ENCODE measurements at regions not wholly inside any gene's neighbourhood (a gene's known extent, or its start where the extent isn't known, plus 50 kb on each side); places are given as distances from the start of the nearest gene placed in this dataset.

DNA sequence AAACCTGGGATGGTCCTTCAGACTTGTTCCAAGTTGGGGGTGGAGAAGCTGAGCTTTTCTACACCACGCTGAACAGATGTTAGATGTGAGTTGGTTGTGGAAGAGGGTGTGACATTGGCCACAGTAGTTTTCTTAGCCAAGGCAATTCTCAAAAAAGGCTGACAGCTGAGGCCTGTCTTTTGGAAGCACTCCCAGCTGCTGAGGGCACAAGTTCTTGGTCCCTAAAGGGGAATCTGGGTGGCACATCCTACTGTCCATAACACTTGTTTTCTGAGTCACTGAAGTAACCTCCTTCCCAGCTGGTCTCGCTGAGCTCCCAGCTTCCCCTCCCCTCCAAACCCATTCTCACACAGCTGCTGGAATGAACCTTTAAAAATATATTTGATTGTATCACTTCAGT lies 375.7 kb upstream of the KIRREL3 start:
- no peaks in the 10 kb centered on the region for H3K9me3 Mint-ChIP-seq
- H3K4me3 Mint-ChIP-seq, result no peak overlapping the region
- H3K27me3 Mint-ChIP-seq, result no peaks in the 10 kb centered on the region
- DNase-seq, result peak; percentile 40
- H3K4me1 Mint-ChIP-seq, result no peaks in the 10 kb centered on the region
- H3K27ac Mint-ChIP-seq, result no peak overlapping the region
- no peaks in the 10 kb centered on the region for H3K36me3 Mint-ChIP-seq (ENCODE audit: low read depth)
- intact Hi-C loops (cut with micrococcal nuclease), result no loop called here

DNA sequence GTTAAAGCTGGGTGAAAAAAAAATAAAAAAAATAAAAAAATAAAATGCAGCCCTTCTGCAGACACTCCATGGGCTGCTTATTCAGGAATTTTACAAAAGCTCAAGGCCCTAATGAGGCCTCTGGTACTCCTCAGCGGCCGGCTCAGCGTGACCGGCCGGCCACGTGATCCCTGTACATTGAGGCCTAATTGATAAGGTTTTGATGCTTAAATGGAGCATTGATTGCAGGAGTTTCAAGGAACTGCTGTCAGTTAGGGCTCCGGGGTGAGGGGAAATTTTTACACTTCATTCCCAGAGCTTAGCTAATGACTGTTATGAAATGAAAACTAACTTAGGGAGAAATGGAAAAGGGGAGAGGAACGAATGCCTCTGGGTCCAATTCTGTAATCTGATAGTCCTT lies 368.8 kb upstream of the KIRREL3 start:
- Mint-ChIP-seq H3K4me1 (no peaks in the 10 kb centered on the region), H3K4me3 (no peak overlapping the region), H3K27ac (no peak overlapping the region), H3K36me3 (ENCODE audit: low read depth) (no peaks in the 10 kb centered on the region), H3K27me3 (no peaks in the 10 kb centered on the region), H3K9me3 (no peaks in the 10 kb centered on the region)
- intact Hi-C loops (cut with micrococcal nuclease), result no loop called here
- DNase-seq, result no peak

DNA sequence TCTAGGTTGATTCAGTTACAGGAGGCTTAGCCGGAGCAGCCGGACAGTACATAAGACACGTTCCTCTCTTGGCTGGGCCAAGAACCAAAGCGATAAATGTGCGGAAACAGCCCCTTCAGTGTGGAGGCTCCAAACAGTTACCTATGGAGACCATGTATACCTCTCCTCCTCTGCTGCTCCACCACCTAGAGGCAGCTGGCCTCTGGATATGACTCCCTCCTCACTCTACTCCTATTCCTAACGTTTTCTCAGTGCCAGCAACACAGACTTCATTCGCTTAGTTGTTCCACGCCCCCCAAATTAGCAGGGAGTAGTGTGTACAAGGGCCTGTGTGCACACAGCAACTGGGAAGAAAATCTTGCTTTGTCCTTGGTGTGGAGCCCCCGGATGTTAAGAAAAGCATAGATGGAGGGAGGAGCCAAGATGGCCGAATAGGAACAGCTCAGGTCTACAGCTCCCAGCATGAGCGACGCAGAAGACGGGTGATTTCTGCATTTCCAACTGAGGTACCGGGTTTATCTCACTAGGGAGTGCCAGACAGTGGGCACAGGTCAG lies 362.3 kb upstream of the KIRREL3 start:
- Mint-ChIP-seq H3K27ac (no peak overlapping the region), H3K27me3 (no peaks in the 10 kb centered on the region), H3K9me3 (no peaks in the 10 kb centered on the region), H3K4me1 (no peaks in the 10 kb centered on the region), H3K36me3 (ENCODE audit: low read depth) (no peaks in the 10 kb centered on the region), H3K4me3 (no peak overlapping the region)
- intact Hi-C loops (cut with micrococcal nuclease), result no loop called here
- DNase-seq, result no peak

DNA sequence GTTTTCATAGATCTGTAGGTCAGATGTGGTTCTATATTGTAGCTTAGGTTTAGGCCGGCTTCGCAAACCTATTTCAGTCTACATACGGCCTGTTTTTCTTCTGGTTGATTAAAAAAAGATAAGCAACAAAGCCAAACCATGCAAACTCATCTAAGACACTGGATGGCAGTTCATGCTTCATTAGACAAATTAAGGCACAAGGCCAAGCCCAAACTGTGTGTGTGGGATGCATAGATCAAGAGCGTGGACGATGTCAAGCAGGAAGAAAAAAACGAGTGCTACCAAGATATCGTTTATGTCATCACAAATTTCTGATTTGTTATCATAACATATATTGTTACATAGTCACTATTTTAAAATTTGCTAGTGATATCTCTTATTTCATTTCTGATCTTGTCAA lies 357.6 kb upstream of the KIRREL3 start:
- DNase-seq, result no peak
- Mint-ChIP-seq H3K27ac (no peak overlapping the region), H3K27me3 (no peaks in the 10 kb centered on the region), H3K9me3 (no peaks in the 10 kb centered on the region), H3K4me1 (no peaks in the 10 kb centered on the region), H3K36me3 (ENCODE audit: low read depth) (no peaks in the 10 kb centered on the region), H3K4me3 (no peak overlapping the region)
- intact Hi-C loops (cut with micrococcal nuclease), result no loop called here

DNA sequence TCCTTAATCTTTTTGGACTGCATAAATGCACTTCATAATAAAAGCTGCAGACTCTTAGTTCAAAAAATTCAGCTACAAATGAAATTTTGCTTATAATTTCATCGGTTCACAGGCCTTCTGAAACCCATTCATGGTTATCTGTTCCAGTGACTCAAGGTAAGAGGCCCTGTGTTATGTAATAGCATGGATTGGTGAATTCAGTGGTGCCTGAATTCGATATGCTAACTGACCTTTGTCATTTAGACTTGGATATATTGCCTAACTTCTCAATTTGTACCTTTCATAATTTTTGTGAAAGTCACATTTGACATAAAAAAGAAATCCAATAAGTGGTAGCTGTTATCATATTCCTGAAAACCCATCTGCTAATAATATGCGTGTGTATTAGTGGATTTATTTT lies 349.9 kb upstream of the KIRREL3 start:
- Mint-ChIP-seq H3K27ac (no peak overlapping the region), H3K4me1 (no peaks in the 10 kb centered on the region), H3K9me3 (no peaks in the 10 kb centered on the region), H3K27me3 (peaks cover 2% of the 10 kb centered on the region), H3K36me3 (ENCODE audit: low read depth) (no peaks in the 10 kb centered on the region), H3K4me3 (no peak overlapping the region)
- intact Hi-C loops (cut with micrococcal nuclease), result no loop called here
- no peak for DNase-seq

DNA sequence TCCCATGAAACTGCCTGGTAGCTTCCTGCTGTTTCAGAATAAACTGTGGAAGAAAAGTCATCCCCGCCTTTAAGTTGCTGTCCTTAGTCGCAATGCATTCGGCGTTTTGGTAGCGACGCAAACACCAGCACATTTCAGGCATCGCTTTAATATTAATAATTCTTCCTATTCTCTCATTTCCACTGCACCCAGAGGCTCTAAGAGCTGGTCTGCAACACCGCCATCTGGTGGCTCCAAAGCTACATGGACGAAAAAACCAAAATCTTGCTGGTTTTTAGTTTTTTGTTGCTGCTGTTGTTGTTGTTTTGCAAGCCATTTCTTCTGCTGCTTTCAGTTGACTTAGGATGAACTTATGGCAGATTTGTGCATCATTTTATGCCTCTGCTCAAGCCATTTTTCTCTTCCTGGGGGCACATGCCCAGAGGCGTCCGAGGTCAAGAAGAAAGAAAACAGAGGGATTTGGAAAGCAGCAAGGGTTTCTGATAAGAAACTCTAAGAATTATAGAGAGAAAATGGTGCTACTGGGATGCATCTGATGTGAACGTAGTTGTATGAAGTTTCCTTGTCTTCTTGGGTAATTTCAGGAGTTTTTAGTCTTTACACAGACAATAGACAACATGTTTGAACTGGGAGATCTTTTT lies 345.4 kb upstream of the KIRREL3 start:
- intact Hi-C loops (cut with micrococcal nuclease), result no loop called here
- Mint-ChIP-seq H3K9me3 (no peaks in the 10 kb centered on the region), H3K27ac (no peak overlapping the region), H3K36me3 (ENCODE audit: low read depth) (no peaks in the 10 kb centered on the region), H3K27me3 (peaks cover 2% of the 10 kb centered on the region), H3K4me3 (no peak overlapping the region), H3K4me1 (no peaks in the 10 kb centered on the region)
- peak; percentile 66 for DNase-seq

DNA sequence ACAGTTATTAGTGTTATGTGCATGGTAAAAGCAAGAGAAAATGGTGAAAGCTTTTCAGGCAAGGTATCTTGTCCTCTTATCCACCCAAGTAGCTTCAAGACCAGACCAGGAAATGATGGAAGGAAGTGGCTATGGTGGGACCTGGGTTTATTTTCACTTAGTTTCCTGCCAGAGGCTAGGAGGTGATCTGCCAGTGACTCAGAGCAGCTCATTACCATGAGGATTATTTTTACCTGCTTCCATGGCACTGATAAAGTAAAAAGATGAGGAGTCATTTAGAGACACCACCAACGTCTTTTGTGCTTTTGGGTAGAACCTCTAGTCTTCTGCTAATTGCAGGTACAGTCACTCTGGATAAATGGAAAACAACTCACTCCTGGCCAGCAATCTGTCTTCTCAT lies 339.9 kb upstream of the KIRREL3 start:
- no peaks in the 10 kb centered on the region for H3K27me3 Mint-ChIP-seq
- no peaks in the 10 kb centered on the region for H3K4me1 Mint-ChIP-seq
- DNase-seq, result no peak
- H3K9me3 Mint-ChIP-seq, result no peaks in the 10 kb centered on the region
- H3K4me3 Mint-ChIP-seq, result no peak overlapping the region
- H3K27ac Mint-ChIP-seq, result no peak overlapping the region
- no peaks in the 10 kb centered on the region for H3K36me3 Mint-ChIP-seq (ENCODE audit: low read depth)
- intact Hi-C loops (cut with micrococcal nuclease), result no loop called here

DNA sequence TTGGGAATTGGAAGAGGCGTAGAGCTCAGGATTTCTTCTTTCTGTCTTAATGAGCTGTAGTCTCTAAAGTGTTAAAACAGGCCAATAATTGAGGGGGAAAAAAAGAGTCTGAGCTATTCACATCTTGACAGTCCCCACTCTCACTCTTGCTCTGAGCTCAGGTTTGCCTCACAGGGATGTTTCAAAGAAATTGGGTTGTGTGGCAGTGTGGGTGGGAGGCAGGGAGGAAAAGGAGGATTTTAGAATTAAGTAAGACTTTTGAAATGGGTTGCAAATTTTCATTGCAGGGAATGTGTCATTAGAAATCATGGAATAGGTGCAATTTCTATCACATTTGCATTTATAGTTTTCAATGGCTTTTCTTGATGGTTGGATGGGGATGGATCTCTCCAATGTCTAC lies 338.8 kb upstream of the KIRREL3 start:
- no peaks in the 10 kb centered on the region for H3K36me3 Mint-ChIP-seq (ENCODE audit: low read depth)
- no peaks in the 10 kb centered on the region for H3K4me1 Mint-ChIP-seq
- H3K9me3 Mint-ChIP-seq, result no peaks in the 10 kb centered on the region
- intact Hi-C loops (cut with micrococcal nuclease), result no loop called here
- H3K4me3 Mint-ChIP-seq, result no peak overlapping the region
- H3K27ac Mint-ChIP-seq, result no peak overlapping the region
- DNase-seq, result no peak
- no peaks in the 10 kb centered on the region for H3K27me3 Mint-ChIP-seq

DNA sequence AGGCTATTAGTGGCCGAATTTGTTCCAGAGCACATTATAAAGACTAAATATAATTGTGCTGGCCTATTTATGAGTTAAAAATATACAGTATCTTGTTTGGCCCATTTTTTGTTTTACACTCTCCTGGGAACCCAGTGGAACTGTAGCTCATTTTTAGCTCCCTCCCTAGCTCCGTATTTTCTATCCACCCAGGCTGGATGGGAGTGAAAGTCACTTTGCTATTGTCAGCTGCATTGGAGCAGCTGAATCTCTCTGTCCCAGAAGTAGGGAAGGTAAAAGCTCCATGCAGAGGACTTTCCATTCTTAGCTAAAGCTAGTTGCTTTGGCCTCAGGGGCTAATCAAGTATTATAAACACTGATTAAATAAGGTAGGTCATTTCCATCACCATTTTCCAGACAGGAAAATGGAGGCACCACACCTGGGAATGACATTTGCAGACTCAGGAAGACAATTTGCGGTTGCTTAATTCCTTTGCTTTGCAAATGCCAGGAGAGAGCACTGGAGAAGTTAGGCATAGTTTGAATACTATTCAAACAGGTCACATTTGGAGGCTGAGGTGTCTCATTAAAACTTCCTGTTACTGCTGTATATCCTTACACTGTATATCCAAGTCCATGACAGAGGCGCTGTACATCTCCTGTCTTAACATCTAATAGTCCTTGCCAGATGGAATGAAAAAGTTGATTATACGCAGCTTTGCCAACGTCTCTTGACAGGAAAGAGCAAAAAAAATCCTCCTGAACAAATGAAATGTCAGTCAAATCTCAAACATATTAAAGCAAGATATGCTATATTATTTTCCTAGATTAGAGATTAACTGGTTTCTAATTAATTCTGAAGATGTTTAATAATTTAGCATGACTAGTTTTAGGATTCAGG lies 338.1 kb upstream of the KIRREL3 start:
- H3K27ac Mint-ChIP-seq, result no peak overlapping the region

DNA sequence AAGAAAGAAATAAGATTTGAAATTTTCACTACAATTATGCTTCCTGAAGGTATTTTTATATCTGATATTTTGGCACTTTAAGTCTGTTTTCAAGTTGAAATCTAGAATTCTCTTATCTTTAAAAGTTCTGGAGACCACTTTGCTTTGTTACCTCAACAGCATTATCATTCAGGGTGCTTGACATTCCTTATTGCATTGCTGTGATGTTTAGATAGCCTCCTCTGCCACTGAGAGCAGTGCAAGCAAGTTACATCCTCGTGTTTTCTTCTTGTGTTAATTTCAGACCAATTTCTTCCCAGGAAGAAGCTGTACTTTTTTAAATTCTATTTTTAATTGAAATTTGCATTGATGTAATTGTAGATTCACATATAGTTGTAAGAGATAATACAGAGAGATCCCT lies 333.9 kb upstream of the KIRREL3 start:
- no peak overlapping the region for H3K27ac Mint-ChIP-seq
- intact Hi-C loops (cut with micrococcal nuclease), result no loop called here
- no peak for DNase-seq
- no peaks in the 10 kb centered on the region for H3K9me3 Mint-ChIP-seq
- no peaks in the 10 kb centered on the region for H3K4me1 Mint-ChIP-seq
- no peaks in the 10 kb centered on the region for H3K27me3 Mint-ChIP-seq
- H3K36me3 Mint-ChIP-seq (ENCODE audit: low read depth), result no peaks in the 10 kb centered on the region
- H3K4me3 Mint-ChIP-seq, result no peak overlapping the region

More for the DNA sequence above, 338.1 kb upstream of the KIRREL3 start:
- Mint-ChIP-seq H3K27me3 (no peaks in the 10 kb centered on the region), H3K36me3 (ENCODE audit: low read depth) (no peaks in the 10 kb centered on the region), H3K4me1 (no peaks in the 10 kb centered on the region), H3K4me3 (no peak overlapping the region), H3K9me3 (no peaks in the 10 kb centered on the region)
- intact Hi-C loops (cut with micrococcal nuclease), result no loop called here
- no peak for DNase-seq

DNA sequence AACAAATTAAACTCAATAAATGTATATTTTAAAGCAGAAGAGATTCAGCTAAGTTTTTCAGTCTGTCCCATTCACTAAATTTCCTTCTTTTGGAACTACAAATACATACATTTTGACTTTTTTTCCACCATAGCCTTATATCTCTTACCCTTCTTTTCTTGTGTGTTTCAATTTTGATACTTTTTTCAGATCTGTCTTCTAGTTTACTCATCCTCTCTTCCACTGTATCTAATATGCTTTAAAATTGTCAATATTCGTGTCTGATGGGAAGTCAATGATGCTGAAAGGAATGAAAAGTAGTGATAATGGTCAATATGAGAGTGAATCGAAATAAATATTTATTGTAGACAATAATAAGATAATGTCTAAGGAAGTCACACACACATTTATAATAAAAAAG lies 332.3 kb upstream of the KIRREL3 start:
- no peak overlapping the region for H3K27ac Mint-ChIP-seq
- intact Hi-C loops (cut with micrococcal nuclease), result no loop called here
- no peaks in the 10 kb centered on the region for H3K9me3 Mint-ChIP-seq
- no peak for DNase-seq
- no peaks in the 10 kb centered on the region for H3K27me3 Mint-ChIP-seq
- no peaks in the 10 kb centered on the region for H3K36me3 Mint-ChIP-seq (ENCODE audit: low read depth)
- no peaks in the 10 kb centered on the region for H3K4me1 Mint-ChIP-seq
- no peak overlapping the region for H3K4me3 Mint-ChIP-seq

DNA sequence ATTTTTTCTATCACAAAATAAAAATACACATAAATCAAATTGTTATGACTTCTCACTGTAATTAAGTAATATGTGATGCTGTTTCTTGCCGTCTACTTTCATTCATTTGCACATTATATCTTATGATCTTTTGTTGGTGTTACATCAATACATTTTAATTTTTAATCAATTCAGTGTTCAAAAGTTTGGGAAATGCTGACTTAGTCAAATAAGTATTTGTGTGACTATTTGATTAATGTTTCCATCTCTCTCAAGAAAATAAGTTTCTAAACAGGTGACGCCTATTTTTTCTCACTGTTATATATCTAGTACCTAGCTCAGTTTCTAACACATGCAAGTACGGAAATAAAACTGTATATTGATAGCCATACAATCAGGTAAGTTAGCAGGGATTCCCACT lies 329.5 kb upstream of the KIRREL3 start:
- no peak overlapping the region for H3K27ac Mint-ChIP-seq

DNA sequence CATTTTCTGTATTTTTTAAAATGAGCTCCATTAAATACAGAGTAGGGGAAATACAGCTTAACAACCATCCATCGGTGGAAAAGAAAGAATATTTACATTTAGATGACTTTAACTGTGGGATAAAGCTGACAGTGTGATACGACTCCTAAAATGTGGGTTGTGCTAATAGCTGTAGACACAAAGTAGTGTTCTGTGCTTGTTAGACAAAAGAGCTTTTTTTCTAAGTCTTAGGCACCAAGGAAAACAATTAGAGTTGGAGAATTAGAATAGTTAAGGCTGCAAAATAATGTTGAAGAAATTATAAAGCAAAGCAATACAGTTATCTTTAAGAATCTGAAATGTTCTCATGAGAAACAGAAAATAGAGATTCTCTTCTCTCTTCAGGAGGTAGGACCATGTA lies 307.7 kb upstream of the KIRREL3 start:
- Mint-ChIP-seq H3K9me3 (no peaks in the 10 kb centered on the region), H3K27ac (no peak overlapping the region)

More for the DNA sequence above, 329.5 kb upstream of the KIRREL3 start:
- Mint-ChIP-seq H3K4me1 (no peaks in the 10 kb centered on the region), H3K27me3 (no peaks in the 10 kb centered on the region), H3K4me3 (no peak overlapping the region), H3K9me3 (no peaks in the 10 kb centered on the region), H3K36me3 (ENCODE audit: low read depth) (no peaks in the 10 kb centered on the region)
- intact Hi-C loops (cut with micrococcal nuclease), result no loop called here
- DNase-seq, result no peak

DNA sequence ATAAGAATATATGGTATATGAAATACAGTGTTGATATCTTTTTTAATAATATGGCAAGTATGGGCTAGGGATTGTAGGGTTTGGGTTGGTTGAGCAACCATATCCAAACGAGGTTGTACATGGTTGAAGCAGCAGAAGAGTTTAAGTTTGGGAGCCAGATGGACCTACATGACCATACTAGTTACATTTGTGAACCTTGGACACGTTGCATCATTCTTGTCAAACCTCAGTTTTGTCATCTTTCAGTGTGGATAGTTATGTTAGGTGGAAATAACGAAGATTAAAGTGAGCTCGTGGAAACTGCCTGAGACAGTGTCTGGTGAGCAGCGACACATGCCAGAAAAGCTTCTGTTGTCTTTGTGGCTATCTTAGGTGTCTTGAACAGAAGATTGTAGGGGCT lies 307.1 kb upstream of the KIRREL3 start:
- DNase-seq, result no peak
- Mint-ChIP-seq H3K9me3 (no peaks in the 10 kb centered on the region), H3K36me3 (ENCODE audit: low read depth) (no peaks in the 10 kb centered on the region), H3K4me3 (no peak overlapping the region), H3K27me3 (no peaks in the 10 kb centered on the region), H3K4me1 (no peaks in the 10 kb centered on the region), H3K27ac (no peak overlapping the region)
- intact Hi-C loops (cut with micrococcal nuclease), result no loop called here

More for the DNA sequence above, 307.7 kb upstream of the KIRREL3 start:
- H3K36me3 Mint-ChIP-seq (ENCODE audit: low read depth), result no peaks in the 10 kb centered on the region
- H3K4me3 Mint-ChIP-seq, result no peak overlapping the region
- intact Hi-C loops (cut with micrococcal nuclease), result no loop called here
- H3K27me3 Mint-ChIP-seq, result no peaks in the 10 kb centered on the region
- DNase-seq, result no peak
- no peaks in the 10 kb centered on the region for H3K4me1 Mint-ChIP-seq

Measured in activated CD4-positive, alpha-beta T cell treated with anti-CD3 and anti-CD28 coated beads, Interleukin-2, amount 10 ng/mL, durations not matched to agents 24 days and 14 days (primary cell).